ENCODE measurements at regions not wholly inside any gene's neighbourhood (a gene's known extent, or its start where the extent isn't known, plus 50 kb on each side); places are given as distances from the start of the nearest gene placed in this dataset.

DNA sequence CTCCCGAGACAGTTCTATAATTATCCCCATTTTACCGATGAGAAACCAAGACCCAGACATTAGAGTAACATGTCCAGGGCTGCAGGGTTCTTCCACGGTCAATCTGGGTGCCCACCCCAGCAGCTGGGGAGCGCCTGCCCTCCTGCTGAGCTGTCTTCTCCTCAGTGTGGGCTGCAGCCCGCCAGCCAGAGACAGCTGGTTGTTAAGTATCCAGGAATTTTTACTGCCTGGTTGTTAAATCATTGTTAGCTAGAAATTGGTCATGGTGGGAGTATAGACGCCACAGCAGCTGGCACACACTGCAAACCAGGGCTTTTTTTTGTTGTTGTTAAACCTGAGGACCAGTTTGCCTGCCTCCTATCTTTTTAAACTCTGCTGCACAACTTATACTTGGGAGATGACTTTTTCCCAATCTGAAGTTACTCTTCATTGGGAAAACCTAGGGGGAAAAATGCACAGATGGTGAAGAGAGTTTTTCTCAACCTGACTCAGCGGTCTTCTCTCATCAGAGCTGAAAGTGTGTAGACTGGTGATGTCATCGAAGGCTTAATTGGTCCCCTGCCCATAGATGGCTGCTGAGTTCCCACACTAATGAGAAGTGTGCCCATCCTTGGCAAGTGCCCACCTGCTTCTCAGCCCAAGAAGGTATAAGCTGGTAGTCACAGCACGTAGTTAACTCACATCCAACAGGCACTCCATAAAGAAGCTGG, 208.6 kb downstream of the DRD1 start:
- DNase-seq (ENCODE audit: low read depth) = peak; percentile 33
- TF ChIP-seq, protein P1, sequence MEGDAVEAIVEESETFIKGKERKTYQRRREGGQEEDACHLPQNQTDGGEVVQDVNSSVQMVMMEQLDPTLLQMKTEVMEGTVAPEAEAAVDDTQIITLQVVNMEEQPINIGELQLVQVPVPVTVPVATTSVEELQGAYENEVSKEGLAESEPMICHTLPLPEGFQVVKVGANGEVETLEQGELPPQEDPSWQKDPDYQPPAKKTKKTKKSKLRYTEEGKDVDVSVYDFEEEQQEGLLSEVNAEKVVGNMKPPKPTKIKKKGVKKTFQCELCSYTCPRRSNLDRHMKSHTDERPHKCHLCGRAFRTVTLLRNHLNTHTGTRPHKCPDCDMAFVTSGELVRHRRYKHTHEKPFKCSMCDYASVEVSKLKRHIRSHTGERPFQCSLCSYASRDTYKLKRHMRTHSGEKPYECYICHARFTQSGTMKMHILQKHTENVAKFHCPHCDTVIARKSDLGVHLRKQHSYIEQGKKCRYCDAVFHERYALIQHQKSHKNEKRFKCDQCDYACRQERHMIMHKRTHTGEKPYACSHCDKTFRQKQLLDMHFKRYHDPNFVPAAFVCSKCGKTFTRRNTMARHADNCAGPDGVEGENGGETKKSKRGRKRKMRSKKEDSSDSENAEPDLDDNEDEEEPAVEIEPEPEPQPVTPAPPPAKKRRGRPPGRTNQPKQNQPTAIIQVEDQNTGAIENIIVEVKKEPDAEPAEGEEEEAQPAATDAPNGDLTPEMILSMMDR (conservative IDR thresholded peaks at IDR 0.05; ENCODE audit: low read length) = no peak
- H3K4me3 ChIP-seq (ENCODE audit: low read length) = no peak overlapping the region

DNA sequence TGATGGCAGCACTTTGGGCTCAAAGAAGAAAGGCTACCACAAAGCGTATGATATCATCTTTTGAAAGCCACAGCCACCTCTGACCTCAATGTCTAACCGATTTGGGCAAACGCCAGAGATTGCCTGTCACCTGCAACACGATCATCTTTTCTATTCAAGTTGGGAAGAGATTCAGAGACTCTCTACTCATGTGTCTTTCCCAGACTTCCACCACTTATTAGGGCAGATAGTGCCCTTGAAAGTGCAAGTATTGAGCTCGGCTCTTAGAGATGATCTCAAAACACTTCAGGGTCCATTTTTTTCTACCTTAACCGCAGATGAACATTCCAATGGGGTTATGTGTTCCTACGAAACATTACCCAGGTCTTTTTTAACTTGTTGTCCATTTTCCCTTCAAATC, 213.7 kb downstream of the DRD1 start:
- H3K4me3 ChIP-seq (ENCODE audit: low read length) = no peak overlapping the region
- no peak for DNase-seq (ENCODE audit: low read depth)
- TF ChIP-seq, protein P1 (conservative IDR thresholded peaks at IDR 0.05; ENCODE audit: low read length) = no peak

DNA sequence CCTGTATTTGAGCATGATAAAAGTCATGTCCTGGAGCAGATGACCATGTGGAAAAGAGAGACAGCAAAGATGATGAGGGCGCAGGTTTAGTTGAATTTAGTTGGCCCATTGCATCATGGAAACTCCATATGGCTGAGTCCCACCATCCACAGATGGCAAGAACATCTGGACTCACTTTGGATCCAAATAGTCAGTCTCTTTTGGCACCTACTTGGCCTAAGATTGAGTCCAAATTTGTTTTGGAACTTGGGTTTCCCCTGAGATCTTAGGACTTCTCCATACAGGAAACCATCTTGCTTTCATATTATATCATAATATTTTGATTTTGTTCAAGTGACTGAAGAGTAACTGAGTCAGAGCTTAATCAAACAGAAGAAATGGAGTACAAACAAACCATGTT, 217.5 kb downstream of the DRD1 start:
- H3K4me3 ChIP-seq (ENCODE audit: low read length) = no peak overlapping the region
- DNase-seq (ENCODE audit: low read depth) = no peak
- TF ChIP-seq, protein P1 (conservative IDR thresholded peaks at IDR 0.05; ENCODE audit: low read length) = no peak

DNA sequence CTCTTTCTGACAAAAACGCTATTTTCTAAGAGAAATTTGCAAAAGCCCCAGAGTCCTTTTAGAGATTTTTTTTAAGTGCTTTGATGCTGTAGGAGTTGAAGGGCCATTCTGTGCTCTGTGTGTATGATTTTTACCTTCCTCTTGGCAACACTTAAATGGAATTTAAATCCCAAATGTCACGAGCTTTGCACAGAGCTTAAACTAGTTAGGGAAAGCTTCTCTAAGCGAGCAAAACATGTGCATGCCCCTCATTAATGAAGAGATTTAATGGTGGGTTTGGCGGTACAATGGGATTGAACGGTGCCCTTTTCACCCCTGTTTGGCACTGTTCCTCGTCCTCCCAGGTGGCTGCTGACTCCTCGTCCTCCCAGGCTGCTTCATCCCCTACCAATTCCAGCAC, 220.7 kb downstream of the DRD1 start:
- TF ChIP-seq, protein P1 (conservative IDR thresholded peaks at IDR 0.05; ENCODE audit: low read length) = no peak
- H3K4me3 ChIP-seq (ENCODE audit: low read length) = no peak overlapping the region
- no peak for DNase-seq (ENCODE audit: low read depth)

DNA sequence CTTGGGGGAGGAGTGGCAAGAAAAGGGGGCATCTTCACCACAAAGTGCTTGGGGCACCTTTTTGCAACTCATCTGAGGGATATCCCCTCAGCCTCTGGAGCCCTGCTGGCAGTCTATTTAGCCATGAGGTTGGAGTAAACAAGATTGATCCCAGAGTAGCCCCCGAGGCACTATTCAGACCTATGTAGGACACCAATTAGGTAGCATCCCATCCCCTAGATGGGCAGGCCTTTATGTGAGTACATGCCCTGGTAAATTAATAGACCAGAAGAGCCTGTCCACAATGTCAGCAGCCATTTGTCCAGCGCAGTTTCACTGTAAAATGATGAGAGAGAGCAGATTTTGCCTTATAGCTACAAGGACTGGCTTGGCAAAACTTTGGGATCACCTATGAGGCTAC, 221.4 kb downstream of the DRD1 start:
- TF ChIP-seq, protein P1 (conservative IDR thresholded peaks at IDR 0.05; ENCODE audit: low read length) = no peak
- DNase-seq (ENCODE audit: low read depth) = no peak
- no peak overlapping the region for H3K4me3 ChIP-seq (ENCODE audit: low read length)

DNA sequence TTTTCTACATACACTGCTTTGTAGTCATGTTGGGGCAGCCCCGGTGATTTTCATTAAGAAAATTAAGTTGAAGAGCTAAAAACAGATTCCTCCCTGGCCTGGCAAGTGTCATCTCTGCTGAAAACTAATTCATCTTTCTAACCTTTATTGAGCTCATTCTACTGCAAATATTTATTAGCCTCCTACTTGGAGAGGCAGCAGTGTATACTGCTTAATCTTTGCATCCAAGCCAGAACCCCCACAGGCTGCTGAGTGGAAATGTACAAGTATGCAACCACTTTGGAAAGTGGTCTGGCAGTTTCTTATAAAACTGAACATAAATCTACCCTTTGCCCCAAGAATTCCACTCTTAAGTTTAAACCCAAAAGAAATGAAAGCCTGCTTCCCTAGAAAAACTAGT, 223.4 kb downstream of the DRD1 start:
- DNase-seq (ENCODE audit: low read depth) = no peak
- TF ChIP-seq, protein P1 (conservative IDR thresholded peaks at IDR 0.05; ENCODE audit: low read length) = no peak
- no peak overlapping the region for H3K4me3 ChIP-seq (ENCODE audit: low read length)

DNA sequence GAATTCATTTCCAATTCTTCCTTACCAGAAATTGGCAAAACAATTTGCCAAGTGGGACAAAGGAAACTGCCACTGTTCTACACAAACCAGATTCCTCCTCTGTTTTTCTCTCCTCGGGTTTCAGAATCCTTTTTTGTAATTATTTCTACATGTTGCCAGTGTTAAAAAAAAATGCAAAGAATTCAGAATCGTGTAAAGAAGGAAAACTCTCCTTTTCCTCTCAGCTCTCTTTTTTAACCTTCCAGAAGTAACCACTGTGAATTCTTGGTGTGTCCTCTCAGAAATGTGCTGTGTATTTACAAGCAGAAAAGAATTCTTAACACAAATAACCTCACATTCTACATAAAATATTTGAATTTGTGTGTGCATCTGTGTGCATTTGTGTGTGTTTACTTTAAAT, 224.6 kb downstream of the DRD1 start:
- TF ChIP-seq, protein P1 (conservative IDR thresholded peaks at IDR 0.05; ENCODE audit: low read length) = no peak
- peak; percentile 57 for DNase-seq (ENCODE audit: low read depth)
- H3K4me3 ChIP-seq (ENCODE audit: low read length) = no peak overlapping the region
